DMS 273 (cell line): ENCODE measurements at regions not wholly inside any gene's neighbourhood (a gene's known extent, or its start where the extent isn't known, plus 50 kb on each side); places are given as distances from the start of the nearest gene placed in this dataset.

Source experiments
- DNase-seq: peaks from one replicate; lab custom pipeline; 2025; ENCODE audit not compliant: unreplicated experiment; lab: John Stamatoyannopoulos, UW

DNA sequence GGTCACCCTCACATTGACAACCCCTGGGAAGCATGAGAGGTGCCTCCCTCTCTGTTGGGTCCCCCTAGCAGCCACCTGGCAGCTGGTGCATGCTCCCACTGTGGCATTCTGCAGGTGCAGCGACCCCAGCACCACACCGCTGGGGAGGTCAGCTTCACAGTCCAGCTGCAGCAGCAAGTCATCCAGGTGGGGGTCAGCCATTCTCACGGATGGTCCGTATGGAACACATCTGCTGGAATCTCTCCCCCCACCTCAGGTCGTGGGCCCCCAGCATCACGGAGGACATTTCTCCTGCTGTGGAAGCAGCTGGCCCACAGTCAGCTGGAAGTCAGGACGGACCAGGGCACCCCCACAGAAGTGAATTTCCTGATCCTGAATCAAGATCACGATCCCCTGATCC lies 201.3 kb downstream of the COG6 start:
- no peak for DNase-seq

- DNase-seq, result no peak
Observed at GRCh38 chr13:39858794-39859193, 203.3 kb downstream of the COG6 start.

DNA sequence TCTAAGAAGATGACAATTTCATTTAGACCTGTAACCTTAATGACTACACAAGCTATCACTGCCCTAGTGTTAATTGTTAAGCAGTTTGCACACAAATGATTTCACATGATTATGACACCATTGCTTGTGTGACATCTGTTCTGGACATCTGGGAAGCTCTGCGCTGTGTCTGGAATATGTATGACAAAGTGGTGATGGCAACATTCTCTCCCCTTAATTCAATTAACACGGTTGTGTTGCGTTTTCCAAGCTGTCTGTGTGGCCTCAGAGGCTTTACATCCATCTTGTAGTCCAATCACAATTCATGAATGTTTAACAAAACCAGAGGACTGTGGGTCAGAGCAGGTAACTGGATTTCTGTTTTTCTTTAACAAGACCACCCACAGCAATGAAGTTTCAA lies 204.4 kb downstream of the COG6 start:
- peak; percentile 55 for DNase-seq

GRCh38 chr13:39862900-39863299 lies 207.4 kb downstream of the COG6 start:
- DNase-seq, result no peak

DNA sequence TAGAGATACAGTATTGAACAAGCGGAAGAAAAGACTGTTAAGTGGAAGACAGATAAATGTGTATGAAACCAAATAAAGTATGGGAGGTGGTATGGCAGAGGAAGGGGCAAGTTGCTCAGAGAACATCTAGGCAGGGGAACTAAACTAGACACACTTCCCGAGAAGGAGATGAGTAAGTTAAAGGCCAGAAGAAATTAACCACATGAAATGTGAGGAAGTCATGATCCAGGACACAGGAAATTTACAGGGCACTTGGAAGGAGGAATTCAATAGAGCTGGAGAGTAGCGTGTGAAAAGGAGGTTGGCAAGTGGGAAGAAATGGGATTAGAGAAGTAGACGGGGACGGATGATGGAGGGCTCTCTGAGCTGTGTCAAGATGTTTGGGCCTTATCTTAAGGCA lies 208.8 kb downstream of the COG6 start:
- DNase-seq, result no peak

DNA sequence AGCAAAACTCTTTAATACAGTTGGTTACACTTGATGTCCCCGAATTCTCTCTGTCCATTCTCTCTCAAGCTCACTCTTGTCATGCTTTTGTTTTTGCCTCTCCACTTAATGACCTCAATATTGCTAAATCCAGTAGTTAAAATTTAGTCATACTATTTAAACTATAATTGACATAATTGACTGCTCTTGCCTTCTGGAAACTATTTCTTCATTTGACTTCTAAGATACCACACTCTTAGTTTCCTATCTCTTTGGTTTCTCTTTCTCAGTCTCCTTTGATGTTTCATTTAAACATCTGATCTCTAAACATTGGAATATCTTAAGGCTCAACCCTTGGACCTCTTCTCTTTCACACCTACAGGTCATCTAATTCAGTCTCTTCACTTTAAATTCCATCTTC lies 211.3 kb downstream of the COG6 start:
- no peak for DNase-seq

DNA sequence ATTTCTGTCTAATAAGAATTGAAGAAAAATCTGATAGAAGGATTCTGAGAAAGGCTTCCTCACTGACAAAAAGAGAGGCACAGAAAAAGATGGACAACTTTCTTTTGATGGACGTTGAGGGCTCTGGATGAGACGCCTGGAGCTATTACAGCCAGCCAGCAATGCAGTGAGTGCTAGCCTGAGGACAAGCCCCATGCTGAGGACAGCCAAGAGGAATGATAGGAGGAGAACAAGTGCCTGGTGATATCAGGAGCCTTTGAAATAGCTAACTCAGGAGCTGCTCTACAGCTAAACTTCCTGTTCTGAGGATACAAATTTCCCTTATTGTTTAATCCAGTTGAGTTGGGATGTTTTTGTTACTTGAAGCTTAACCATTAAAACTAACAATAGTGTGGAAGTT lies 212.3 kb downstream of the COG6 start:
- no peak for DNase-seq

GRCh38 chr13:39870197-39870747 lies 214.8 kb downstream of the COG6 start:
- DNase-seq, result peak; percentile 52

DNA sequence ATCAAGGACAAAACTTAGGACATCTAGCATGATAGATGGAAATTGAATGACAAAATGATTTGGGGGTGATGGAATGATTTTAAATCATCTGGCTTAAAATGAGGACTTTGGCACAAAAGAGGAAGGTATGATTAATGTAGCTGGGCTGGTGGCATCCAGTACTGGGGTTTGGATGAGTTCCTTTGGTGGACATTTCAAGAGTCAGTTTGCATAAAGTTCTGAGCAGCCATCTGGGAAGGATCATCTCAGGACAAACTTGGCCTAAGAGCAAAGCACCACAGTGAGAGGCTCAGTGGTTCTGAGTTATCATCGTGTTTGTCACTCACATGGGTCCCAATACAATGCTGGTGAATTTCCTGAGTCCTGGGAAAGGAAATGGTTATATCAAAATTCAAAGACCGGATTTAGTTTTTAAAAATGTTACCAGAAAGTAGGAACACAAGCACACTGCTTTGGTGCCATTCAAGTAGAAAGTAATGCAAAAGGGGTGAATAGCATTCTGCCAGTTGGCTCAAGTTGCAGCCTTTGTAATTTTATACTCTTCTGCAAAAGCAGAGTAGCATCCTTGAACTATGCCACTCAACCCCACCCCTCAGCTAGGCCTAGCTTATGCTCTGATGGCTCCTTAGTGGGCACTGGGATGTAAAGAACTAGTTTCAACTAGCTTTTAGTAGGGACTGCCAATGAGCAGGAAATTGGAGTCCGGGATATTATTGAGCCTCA lies 219.0 kb downstream of the COG6 start:
- peak; percentile 69 for DNase-seq

DNA sequence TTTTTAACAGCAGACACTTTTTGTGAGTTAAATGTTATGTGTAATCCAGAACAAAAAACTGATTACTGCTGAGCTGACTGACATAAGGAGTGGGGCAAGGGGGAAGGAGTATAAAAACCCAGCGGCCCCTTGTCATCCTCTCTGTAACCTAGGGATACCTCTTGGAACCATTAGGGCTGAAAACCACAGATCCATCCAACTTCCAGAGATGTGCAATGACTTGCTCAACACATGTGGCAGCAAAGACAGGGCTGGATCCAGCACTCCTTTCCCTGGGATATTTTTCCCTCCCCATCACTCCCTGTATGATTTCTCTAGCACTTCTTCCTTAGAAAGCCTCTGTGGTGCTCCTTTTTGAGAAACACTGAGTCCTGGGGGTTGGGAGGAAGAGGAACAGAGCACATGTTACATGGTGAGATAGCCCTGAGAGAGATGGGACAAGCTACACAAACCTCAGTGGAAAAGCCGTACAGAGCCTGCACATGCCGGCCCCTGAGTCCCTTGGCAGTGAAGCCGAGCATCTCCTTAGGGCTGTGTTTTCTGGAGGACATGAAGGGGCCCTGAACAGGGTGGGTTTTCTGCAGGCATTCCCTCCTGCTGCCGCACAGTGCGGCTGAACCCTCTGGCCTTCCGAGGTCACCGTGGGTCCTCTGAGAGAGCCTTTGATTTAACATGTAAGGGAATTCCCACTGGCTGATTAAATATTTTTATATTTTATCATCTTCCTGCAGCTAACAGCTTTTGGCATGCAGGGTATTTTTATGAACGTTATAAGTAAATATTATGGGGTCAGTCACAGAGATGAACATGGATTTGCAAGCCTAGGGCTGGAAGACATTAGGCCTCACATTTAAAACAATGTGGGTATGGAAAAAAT lies 219.9 kb downstream of the COG6 start:
- peak; percentile 25 for DNase-seq

- DNase-seq, result peak; percentile 31
Observed at GRCh38 chr13:39876258-39876657, 220.8 kb downstream of the COG6 start.

DNA sequence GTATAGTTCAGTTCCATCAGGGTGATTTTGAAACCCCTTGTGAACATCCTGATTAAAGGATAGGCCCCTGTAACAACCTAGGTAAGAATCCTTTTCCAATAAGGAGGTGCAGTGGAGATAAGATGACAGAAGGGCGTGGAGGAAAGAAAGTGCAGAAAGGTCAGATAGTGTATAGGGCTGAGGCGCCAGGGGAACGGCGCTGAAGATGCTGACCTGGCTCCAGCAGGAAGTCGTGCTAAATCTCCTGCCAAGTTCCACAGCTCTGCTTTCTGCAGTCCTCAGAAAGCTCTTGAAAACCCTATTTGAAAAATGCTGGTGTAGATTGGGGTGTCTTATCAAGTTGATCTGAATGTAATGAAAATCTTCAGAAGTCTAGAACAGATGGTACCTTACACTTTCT lies 221.7 kb downstream of the COG6 start:
- DNase-seq, result peak; percentile 65

GRCh38 chr13:39879286-39880035 lies 224.0 kb downstream of the COG6 start:
- DNase-seq, result no peak

GRCh38 chr13:39881383-39881782 lies 225.9 kb downstream of the COG6 start:
- DNase-seq, result no peak

- no peak for DNase-seq
Observed at GRCh38 chr13:39881887-39882286, 226.4 kb downstream of the COG6 start.

- no peak for DNase-seq
Observed at GRCh38 chr13:39884166-39884565, 228.7 kb downstream of the COG6 start.

GRCh38 chr13:39886336-39886735 lies 230.9 kb downstream of the COG6 start:
- no peak for DNase-seq

- DNase-seq, result no peak
Observed at GRCh38 chr13:39887387-39887786, 231.9 kb downstream of the COG6 start.

DNA sequence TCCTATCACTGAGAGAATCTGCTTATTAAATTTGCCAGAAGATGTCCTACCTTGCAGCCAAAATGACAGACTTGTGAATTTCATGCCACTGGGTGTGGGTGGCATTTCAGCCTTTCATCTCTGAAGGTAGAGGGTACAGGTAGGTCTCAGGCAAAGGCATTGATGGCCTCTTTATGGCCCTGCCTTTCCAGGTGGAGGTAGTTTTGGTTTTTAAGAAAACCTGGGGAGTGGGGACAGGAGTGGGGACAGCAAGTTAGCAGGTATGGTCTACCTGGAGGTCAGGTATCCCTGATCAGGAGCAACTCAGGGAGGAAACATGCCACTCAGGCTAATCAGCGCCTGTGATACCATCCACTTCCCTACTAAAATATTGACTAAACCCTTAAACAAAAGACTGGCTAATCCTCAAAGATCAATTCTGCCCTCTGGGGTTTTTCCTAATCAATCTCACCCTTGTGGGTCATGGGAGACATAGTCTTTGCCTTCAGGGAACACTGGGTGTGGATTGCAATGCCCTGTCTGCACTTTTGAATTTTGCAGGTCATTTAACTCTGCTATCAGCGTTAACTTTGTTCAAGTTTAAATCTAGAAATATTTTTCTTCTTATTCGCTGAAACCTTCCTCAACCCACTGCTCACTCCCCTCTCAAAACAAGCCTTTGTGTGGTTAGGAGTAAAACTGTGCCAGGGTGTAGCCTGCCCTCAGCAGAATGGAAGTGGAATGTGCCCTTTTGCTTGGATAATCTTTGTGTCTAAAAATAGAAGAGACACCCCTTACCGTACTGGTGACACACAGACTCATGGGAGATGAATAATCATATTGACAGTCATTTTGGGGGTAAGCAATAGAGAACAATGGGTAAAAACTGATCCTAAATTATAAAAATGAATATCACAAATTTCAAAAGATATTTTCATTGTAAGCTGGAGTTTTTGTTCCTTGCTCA lies 233.7 kb downstream of the COG6 start:
- DNase-seq, result no peak

DNA sequence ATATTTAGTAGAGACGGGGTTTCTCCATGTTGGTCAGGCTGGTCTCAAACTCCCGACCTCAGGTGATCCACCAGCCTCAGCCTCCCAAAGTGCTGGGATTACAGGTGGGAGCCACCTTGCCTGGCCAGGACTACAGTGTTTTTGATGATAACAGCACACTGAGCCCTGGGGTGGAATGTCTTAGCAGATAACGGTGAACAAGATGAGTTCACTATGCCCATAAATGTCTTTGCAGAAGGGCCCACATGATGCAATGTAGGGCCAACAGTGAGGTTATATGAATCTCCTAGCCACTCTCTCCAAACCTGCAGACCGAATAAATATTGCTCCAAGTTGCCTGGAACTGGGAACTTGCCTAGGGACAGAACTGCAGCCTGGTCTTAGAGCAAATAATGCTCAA lies 235.1 kb downstream of the COG6 start:
- no peak for DNase-seq
